Activated CD8-positive, alpha-beta memory T cell treated with anti-CD3 and anti-CD28 coated beads, Interleukin-2, amount 10 ng/mL, durations not matched to agents 7 days and 5 days (primary cell): ENCODE measurements at regions not wholly inside any gene's neighbourhood (a gene's known extent, or its start where the extent isn't known, plus 50 kb on each side); places are given as distances from the start of the nearest gene placed in this dataset.

Experiments
- ATAC-seq: fragments of 150-1000 bp; cut with Tn5 transposase; one replicate; pipeline ENCODE4 v1.10.0; 2021; ENCODE audit warnings: moderate library complexity
- CTCF ChIA-PET: fragments of 350-600 bp; sonication (Branson Sonifier 250); formaldehyde crosslinking; loops from one replicate; lab custom pipeline; 2021; ENCODE audit warnings: antibody characterized with exemption; lab: Charles Lee
- DNase-seq: peaks from one replicate; pipeline ENCODE4 v3.0.0-alpha.2; 2020
- H3K27ac Mint-ChIP-seq: one replicate; pipeline ENCODE4 v1.8.0; 2021; ENCODE audit warnings: mild to moderate bottlenecking, mixed read lengths
- H3K27me3 Mint-ChIP-seq: one replicate; pipeline ENCODE4 v1.8.0; 2021; ENCODE audit warnings: mixed read lengths
- H3K36me3 Mint-ChIP-seq: one replicate; pipeline ENCODE4 v1.8.0; 2021; ENCODE audit warnings: mild to moderate bottlenecking, mixed read lengths
- H3K4me1 Mint-ChIP-seq: one replicate; pipeline ENCODE4 v1.8.0; 2021; ENCODE audit warnings: mixed read lengths
- H3K4me3 Mint-ChIP-seq: one replicate; pipeline ENCODE4 v1.8.0; 2021; ENCODE audit warnings: mild to moderate bottlenecking, moderate library complexity, mixed read lengths
- H3K9me3 Mint-ChIP-seq: one replicate; pipeline ENCODE4 v1.8.0; 2022; ENCODE audit warnings: low read depth, mixed read lengths

- Mint-ChIP-seq H3K9me3 (peaks cover 21% of the 10 kb centered on the region), H3K4me1 (peaks cover 13% of the 10 kb centered on the region), H3K36me3 (peaks cover 59% of the 10 kb centered on the region), H3K4me3 (no peak overlapping the region), H3K27ac (no peak overlapping the region), H3K27me3 (no peaks in the 10 kb centered on the region)
- ATAC-seq: no peak
- CTCF ChIA-PET: no interaction called here
- no peak for DNase-seq
Observed at GRCh38 chr4:123042095-123042494, 119.7 kb upstream of the NUDT6 start.

- H3K4me3 Mint-ChIP-seq: no peak overlapping the region
- H3K4me1 Mint-ChIP-seq: peaks cover 10% of the 10 kb centered on the region
- CTCF ChIA-PET: no interaction called here
- H3K27ac Mint-ChIP-seq: no peak overlapping the region
- DNase-seq: no peak
- no peak for ATAC-seq
- H3K27me3 Mint-ChIP-seq: no peaks in the 10 kb centered on the region
- H3K9me3 Mint-ChIP-seq: peaks cover 23% of the 10 kb centered on the region
- H3K36me3 Mint-ChIP-seq: peaks cover 66% of the 10 kb centered on the region
Observed at GRCh38 chr4:123043013-123043412, 120.6 kb upstream of the NUDT6 start.

DNA sequence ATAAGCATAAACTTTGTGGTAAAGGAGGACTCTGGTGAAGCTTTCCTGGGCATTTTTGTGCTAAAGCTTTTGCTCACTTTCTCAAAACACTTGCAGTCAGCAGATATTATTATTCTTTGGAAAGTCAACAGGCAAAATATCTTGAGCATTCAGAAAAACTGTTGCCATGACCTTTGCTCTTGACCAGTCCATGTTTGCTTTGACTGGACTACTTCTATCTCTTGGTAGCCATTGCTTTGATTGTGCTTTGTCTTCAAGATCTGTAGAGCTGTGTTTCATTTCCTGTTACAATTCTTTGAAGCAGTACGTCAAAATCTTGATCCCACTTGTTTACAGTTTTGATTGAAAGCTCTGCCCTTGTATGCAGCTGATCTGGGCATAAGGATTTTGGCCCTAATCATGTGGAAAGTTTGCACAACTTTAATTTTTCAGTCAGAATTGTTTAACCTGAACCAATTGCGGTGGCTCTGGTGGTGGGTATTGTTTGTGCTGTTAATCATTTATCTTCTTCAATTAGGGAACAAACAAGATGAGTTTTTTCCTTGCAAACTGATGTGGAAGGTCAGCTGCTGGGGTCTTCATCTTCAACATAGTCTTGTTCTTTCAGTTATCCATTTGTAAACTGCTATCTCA, 121.5 kb upstream of the NUDT6 start:
- DNase-seq (no peak), ATAC-seq (no peak)
- CTCF ChIA-PET: no interaction called here
- H3K27ac Mint-ChIP-seq: no peak overlapping the region
- no peak overlapping the region for H3K4me3 Mint-ChIP-seq
- H3K36me3 Mint-ChIP-seq: peaks cover 70% of the 10 kb centered on the region
- no peaks in the 10 kb centered on the region for H3K27me3 Mint-ChIP-seq
- peaks cover 26% of the 10 kb centered on the region for H3K9me3 Mint-ChIP-seq
- H3K4me1 Mint-ChIP-seq: peaks cover 4% of the 10 kb centered on the region

GRCh38 chr4:123046096-123046495, 123.7 kb upstream of the NUDT6 start:
- Mint-ChIP-seq H3K36me3 (peaks cover 73% of the 10 kb centered on the region), H3K4me1 (peaks cover 7% of the 10 kb centered on the region), H3K27ac (no peak overlapping the region), H3K9me3 (peaks cover 34% of the 10 kb centered on the region), H3K27me3 (no peaks in the 10 kb centered on the region), H3K4me3 (no peak overlapping the region)
- CTCF ChIA-PET: no interaction called here
- no peak for ATAC-seq
- DNase-seq: no peak

GRCh38 chr4:123050018-123050417, 127.6 kb upstream of the NUDT6 start:
- Mint-ChIP-seq H3K27ac (no peak overlapping the region), H3K36me3 (peaks cover 74% of the 10 kb centered on the region)
- no peak for ATAC-seq

GRCh38 chr4:123052007-123052406, 129.6 kb upstream of the NUDT6 start:
- DNase-seq (no peak), ATAC-seq (no peak)
- Mint-ChIP-seq H3K27me3 (no peaks in the 10 kb centered on the region), H3K9me3 (peaks cover 25% of the 10 kb centered on the region), H3K4me1 (peaks cover 5% of the 10 kb centered on the region), H3K27ac (no peak overlapping the region), H3K36me3 (peaks cover 62% of the 10 kb centered on the region), H3K4me3 (no peak overlapping the region)
- CTCF ChIA-PET: no interaction called here

More at GRCh38 chr4:123050018-123050417, 127.6 kb upstream of the NUDT6 start:
- DNase-seq: no peak
- H3K4me3 Mint-ChIP-seq: no peak overlapping the region
- H3K9me3 Mint-ChIP-seq: peaks cover 29% of the 10 kb centered on the region
- peaks cover 5% of the 10 kb centered on the region for H3K4me1 Mint-ChIP-seq
- CTCF ChIA-PET: no interaction called here
- H3K27me3 Mint-ChIP-seq: no peaks in the 10 kb centered on the region

GRCh38 chr4:123055943-123056342, 133.5 kb upstream of the NUDT6 start:
- ATAC-seq (no peak), DNase-seq (no peak)
- H3K9me3 Mint-ChIP-seq: peaks cover 14% of the 10 kb centered on the region
- H3K27ac Mint-ChIP-seq: no peak overlapping the region
- H3K27me3 Mint-ChIP-seq: no peaks in the 10 kb centered on the region
- H3K36me3 Mint-ChIP-seq: peaks cover 53% of the 10 kb centered on the region
- H3K4me3 Mint-ChIP-seq: no peak overlapping the region
- peaks cover 2% of the 10 kb centered on the region for H3K4me1 Mint-ChIP-seq
- CTCF ChIA-PET: no interaction called here

DNA sequence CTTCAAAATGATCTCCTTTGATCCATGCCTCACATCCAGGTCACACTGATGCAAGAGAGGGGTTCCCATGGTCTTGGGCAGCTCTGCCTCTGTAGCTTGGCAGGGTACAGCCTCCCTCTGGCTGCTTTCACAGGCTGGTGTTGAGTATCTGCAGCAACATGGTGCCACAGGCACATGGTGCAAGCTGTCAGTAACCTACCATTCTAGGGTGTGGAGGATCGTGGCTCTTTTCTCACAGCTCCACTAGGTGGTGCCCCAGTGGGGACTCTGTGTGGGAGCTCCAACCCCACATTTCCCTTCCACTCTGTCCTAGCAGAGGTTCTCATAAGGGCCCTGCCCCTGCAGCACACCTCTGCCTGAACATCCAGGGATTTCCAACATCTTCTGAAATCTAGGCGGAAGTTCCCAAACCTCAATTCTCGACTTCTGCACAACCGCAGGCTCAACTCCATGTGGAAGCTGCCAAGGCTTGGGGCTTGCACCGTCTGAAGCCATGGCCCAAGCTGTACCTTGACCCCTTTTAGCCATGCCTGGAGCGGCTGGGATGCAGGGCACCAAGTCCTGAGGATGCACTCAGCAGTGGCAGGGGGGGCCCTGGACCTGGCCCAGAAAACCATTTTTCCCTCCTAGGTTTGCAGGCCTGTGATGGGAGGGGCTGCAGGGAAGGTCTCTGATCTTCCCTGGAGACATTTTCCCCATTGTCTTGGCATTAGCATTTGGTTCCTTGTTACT, 137.8 kb upstream of the NUDT6 start:
- CTCF ChIA-PET: no interaction called here
- no peak overlapping the region for H3K27ac Mint-ChIP-seq
- no peaks in the 10 kb centered on the region for H3K4me1 Mint-ChIP-seq
- H3K36me3 Mint-ChIP-seq: peaks cover 31% of the 10 kb centered on the region
- H3K9me3 Mint-ChIP-seq: peaks cover 2% of the 10 kb centered on the region
- DNase-seq (no peak), ATAC-seq (no peak)
- no peak overlapping the region for H3K4me3 Mint-ChIP-seq
- no peaks in the 10 kb centered on the region for H3K27me3 Mint-ChIP-seq

DNA sequence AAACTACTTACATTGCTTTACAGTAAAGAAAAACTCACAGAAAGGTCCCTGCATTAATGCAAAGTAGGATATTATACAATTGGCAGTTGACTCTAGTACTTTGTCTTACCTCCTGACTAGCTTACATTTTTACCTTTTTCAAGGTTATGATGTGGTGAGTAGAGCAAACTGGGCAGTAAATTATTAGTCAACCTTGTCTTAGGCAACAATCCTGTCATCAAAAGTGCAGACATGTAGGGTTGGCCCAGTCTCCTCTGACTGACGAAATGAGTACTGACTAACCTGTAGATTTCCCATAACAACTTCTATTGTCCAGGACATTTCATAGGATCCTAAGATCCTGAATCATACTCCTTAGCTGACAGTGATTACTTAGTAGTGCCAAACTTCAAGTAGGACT, 142.0 kb upstream of the NUDT6 start:
- Mint-ChIP-seq H3K4me3 (no peak overlapping the region), H3K27me3 (no peaks in the 10 kb centered on the region), H3K27ac (no peak overlapping the region), H3K36me3 (peaks cover 16% of the 10 kb centered on the region), H3K9me3 (no peaks in the 10 kb centered on the region), H3K4me1 (no peaks in the 10 kb centered on the region)
- DNase-seq: no peak
- ATAC-seq: no peak
- CTCF ChIA-PET: no interaction called here

- CTCF ChIA-PET: no interaction called here
- H3K27me3 Mint-ChIP-seq: no peaks in the 10 kb centered on the region
- ATAC-seq: no peak
Observed at GRCh38 chr4:123068081-123068480, 145.7 kb upstream of the NUDT6 start.

GRCh38 chr4:123072060-123072459, 149.7 kb upstream of the NUDT6 start:
- Mint-ChIP-seq H3K36me3 (peaks cover 6% of the 10 kb centered on the region), H3K4me1 (no peaks in the 10 kb centered on the region), H3K9me3 (no peaks in the 10 kb centered on the region), H3K27ac (no peak overlapping the region), H3K27me3 (no peaks in the 10 kb centered on the region), H3K4me3 (no peak overlapping the region)
- CTCF ChIA-PET: no interaction called here
- DNase-seq (no peak), ATAC-seq (no peak)

More at GRCh38 chr4:123068081-123068480, 145.7 kb upstream of the NUDT6 start:
- H3K4me3 Mint-ChIP-seq: no peak overlapping the region
- no peak for DNase-seq
- H3K4me1 Mint-ChIP-seq: no peaks in the 10 kb centered on the region
- no peaks in the 10 kb centered on the region for H3K9me3 Mint-ChIP-seq
- H3K27ac Mint-ChIP-seq: no peak overlapping the region
- peaks cover 2% of the 10 kb centered on the region for H3K36me3 Mint-ChIP-seq

- no peaks in the 10 kb centered on the region for H3K27me3 Mint-ChIP-seq
- ATAC-seq (no peak), DNase-seq (no peak)
- H3K27ac Mint-ChIP-seq: no peak overlapping the region
- no peaks in the 10 kb centered on the region for H3K9me3 Mint-ChIP-seq
- CTCF ChIA-PET: no interaction called here
- no peaks in the 10 kb centered on the region for H3K4me1 Mint-ChIP-seq
- no peak overlapping the region for H3K4me3 Mint-ChIP-seq
- peaks cover 6% of the 10 kb centered on the region for H3K36me3 Mint-ChIP-seq
Observed at GRCh38 chr4:123073650-123074049, 151.3 kb upstream of the NUDT6 start.

- H3K27ac Mint-ChIP-seq: no peak overlapping the region
- no peak overlapping the region for H3K4me3 Mint-ChIP-seq
- no peaks in the 10 kb centered on the region for H3K9me3 Mint-ChIP-seq
- H3K27me3 Mint-ChIP-seq: no peaks in the 10 kb centered on the region
- no peak for DNase-seq
- H3K36me3 Mint-ChIP-seq: peaks cover 19% of the 10 kb centered on the region
- CTCF ChIA-PET: no interaction called here
- no peak for ATAC-seq
- H3K4me1 Mint-ChIP-seq: no peaks in the 10 kb centered on the region
Observed at GRCh38 chr4:123077330-123077729, 154.9 kb upstream of the NUDT6 start.

DNA sequence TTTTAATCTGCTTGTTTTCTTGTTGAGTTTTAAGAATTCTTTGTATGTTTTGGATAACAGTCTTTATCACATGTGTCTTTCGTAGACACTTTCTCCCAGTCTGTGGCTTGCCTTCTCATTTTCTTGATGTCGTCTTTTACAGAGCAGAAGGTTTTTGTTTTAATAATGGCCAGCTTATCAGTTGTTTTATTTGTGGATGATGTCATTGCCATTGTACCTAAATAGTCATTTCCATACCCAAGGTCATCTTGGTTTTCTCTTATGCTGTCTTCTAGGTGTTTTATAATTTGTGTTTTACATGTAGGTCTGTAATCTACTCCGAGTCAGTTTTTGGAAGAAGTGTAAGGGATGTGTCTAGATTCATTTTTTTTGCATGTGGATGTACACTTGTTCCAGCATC, 159.6 kb upstream of the NUDT6 start:
- Mint-ChIP-seq H3K4me3 (no peak overlapping the region), H3K9me3 (no peaks in the 10 kb centered on the region), H3K27ac (no peak overlapping the region), H3K4me1 (no peaks in the 10 kb centered on the region), H3K36me3 (peaks cover 27% of the 10 kb centered on the region), H3K27me3 (no peaks in the 10 kb centered on the region)
- CTCF ChIA-PET: interaction anchor here (1.3 kb wide), 1 partner anchor 12 kb away, joined by 3 read pairs; no protein-coding TSS in a partner anchor
- ATAC-seq: no peak
- no peak for DNase-seq
